NCI-H2196 treated with DMSO at 0.1 percent for 48 hours (cell line): ENCODE measurements at regions not wholly inside any gene's neighbourhood (a gene's known extent, or its start where the extent isn't known, plus 50 kb on each side); places are given as distances from the start of the nearest gene placed in this dataset.
"Not testable (repeated sequence)": the region's sequence is repeated elsewhere in the genome, so short reads cannot be mapped to it uniquely, and the experiment has no call there.

ENCODE experiments used
- DNase-seq: peaks from one replicate; lab custom pipeline; 2025; ENCODE audit not compliant: unreplicated experiment; lab: John Stamatoyannopoulos, UW

- no peak for DNase-seq
These were observed 64.7 kb downstream of the DHCR7 start for GRCh38 chr11:71383461-71383860.

DNA sequence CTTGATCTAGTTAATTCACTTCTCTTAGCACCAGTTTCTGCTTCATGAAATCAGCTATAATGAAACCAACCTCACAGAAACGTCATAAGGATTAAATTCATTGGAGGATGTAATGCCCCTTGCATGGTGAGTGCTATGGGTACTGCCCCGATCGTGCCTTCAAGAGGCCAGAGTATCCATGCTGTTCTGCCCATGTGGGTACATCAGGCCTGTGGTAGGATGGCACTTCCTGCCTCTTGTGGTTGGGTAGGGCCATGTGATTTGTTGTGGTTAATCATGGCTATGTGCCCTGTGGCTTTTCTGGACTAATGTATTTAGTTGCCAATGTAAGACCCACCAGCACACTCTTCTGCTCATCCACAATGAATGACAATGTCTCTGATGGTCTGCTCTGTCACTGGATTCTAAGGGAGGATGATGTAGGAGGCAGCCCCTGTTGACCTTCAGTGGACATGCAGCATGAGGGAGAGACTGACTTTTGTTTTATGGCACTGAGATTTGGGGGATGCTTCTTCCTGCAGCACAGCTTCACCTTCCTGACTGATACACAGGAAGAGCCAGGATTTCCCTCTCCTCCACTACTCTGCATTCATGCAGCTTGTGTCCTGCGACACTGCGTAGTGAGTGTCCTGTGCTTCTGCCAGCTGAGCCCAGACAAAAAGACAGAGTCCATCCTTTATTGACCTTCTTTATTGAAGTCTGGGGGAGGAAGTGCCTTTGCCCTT lies 66.2 kb downstream of the DHCR7 start:
- no peak for DNase-seq

GRCh38 chr11:71379701-71380100 lies 68.5 kb downstream of the DHCR7 start:
- DNase-seq, result no peak

DNA sequence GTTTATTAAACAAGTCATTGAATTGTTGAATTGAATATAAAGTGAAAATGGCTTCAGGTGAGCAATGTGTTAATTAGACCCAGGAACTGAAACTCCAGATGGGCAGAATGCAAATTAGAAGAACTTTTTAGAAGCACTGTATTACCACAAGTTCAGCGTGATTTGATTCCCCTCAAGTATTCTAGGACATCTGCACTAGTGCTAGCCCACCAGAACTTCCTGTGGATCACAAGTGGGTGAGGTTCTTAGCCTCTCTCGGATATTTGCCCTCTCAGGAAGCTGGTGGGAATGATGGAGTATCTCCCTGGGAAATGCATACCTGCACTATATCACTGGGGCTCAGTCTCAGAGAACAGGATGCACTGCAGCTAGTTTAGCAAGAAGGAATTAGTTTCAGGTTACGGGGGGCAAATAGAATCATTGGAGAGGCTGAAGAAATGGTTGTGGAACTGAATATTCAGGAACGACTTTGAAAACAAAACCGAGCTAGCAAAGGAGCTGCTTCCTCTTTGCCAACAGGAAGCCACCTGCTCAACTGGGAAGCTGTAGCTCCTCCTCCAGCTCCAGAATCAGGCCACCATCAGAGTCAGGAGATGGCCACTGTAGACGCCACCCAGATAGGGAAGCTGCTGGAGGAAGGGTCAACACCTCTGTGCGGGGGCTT lies 74.3 kb downstream of the DHCR7 start:
- no peak for DNase-seq

DNA sequence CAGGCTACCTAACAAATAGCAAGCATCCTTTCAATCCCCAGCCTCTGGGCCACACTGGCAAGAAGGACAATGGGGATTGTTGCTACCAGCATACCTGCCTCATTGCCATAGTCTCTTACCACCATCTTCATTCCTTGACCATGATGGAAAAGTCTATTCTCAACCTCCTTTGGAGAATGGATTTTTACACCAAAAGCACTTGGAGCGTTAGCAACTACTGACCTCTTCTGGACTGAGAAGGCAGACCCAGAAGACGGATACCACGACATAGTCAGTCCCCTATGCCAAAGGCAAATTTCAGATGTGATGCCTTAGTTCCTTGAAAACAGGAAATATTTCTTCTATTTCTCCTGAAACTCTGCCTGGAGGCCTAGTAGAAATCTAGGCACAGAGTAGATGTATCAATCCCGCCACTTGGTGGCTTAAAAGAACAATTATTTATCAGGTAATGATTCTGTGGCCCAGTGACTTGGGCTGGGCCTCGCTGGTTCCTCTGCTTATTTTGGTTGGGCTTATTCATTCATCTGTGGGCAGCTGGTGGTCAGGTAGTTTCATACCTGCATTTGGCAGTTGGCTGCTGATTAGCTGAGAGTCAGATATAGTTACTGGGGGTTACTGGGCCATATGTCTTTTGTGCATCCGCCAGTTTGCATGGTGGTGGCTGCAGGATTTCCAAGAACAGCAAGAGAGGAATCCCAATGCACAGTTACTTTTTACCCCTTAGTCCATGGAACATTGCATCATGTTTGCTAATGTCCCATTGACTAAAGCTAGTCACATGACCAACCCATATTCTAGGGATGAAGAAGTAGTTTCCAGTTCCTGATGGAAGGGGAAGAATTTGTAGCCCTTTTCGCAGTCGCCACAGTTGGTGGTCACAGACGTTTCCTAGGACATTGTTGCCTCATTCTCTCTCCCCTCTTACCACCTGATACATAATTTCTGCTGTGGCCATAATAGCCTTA lies 75.2 kb downstream of the DHCR7 start:
- DNase-seq, result no peak

DNA sequence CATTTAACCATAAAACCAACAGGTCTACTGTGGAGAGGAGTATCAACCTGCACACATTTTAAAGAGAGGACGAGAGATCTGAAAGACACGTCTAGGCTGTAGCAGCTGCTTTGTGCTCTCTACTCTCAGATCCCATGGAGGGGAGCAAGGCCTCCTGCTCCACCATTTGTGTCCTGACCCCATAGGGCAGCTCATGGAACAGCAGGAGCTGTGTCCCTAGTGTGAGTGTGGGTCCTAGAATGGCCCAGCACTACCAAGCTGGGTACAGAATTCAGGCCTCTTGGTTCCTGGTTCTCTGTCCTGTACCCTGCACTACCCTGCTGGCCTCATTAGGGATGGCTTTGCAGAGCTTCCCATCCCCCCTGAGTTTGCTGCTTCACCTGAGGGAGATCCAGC lies 76.5 kb downstream of the DHCR7 start:
- no peak for DNase-seq

- DNase-seq, result no peak
These were observed 77.1 kb downstream of the DHCR7 start for GRCh38 chr11:71370895-71371673.

- no peak for DNase-seq
These were observed 78.0 kb downstream of the DHCR7 start for GRCh38 chr11:71370020-71370747.

DNA sequence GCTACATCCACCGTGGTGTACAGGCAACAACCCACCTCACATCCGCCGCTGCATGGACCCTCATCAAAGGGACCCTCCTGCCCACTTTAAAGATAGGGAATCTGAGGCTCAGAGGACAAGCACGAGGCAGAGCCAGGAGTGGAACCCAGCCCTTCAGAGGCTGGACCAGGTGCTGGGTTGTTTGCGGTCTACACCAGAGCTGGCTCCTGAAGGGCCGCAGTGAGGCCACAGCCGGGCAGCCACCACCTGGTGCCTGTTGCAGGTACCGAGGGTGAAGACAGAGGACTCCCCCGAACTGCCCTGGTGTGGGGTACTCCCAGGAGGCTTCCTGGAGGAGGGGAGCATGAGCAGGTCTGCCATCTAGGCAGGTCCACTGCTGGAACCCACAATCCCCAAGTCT lies 78.8 kb downstream of the DHCR7 start:
- DNase-seq, result no peak

- DNase-seq, result no peak
These were observed 79.2 kb downstream of the DHCR7 start for GRCh38 chr11:71368966-71369365.

DNA sequence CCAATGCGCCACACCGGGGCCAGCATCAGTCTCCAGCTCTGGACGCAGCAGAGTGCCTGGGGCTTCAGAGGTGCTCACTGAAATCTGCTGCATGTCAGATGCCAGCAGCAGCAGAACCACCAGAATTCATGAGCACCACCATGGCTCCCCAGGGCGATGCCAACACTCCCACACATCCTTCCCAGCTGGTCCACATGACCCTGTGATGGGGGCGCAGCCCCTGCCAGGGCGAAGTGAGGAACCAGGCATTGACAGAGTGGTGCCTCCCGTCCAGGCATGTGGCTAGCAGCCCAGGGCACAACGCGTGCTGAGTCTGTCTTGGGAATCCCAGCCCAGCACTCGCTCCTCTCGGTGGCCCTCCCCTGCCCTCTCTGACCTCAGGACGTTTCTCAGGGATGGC lies 80.4 kb downstream of the DHCR7 start:
- no peak for DNase-seq

DNA sequence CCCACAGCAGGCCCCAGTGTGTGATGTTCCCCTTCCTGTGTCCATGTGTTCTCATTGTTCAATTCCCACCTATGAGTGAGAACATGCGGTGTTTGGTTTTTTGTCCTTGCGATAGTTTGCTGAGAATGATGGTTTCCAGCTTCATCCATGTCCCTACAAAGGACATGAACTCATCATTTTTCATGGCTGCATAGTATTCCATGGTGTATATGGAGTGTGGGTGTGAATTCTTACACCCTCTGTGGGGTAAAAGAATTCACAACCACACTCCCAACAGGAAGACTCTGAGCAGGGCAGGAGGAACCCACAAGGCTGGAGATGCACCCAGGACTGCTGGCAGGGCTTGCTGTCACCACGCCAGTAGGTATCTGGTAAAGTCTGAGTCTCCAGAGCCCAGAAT lies 80.9 kb downstream of the DHCR7 start:
- not testable (repeated sequence) for DNase-seq

DNA sequence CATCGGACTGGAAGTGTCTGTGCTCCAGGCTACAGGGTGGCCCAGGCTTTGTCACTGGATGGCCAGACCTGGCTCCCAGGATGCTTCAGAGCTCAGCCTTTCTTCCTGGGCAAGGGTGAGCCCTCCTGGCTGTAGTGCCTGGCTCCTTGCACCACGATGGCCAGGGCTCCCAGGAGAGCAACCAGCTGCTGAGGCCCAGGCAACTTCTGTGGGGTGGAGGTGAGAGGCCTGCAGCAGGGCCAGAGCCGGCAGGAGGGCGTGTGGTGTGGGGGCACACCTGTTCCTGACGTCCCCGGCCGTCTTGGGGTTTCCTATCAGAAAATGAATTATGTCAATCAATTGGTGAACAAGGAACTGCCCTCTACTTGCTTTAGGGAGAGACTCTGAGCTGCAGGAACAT lies 82.1 kb downstream of the DHCR7 start:
- no peak for DNase-seq

DNA sequence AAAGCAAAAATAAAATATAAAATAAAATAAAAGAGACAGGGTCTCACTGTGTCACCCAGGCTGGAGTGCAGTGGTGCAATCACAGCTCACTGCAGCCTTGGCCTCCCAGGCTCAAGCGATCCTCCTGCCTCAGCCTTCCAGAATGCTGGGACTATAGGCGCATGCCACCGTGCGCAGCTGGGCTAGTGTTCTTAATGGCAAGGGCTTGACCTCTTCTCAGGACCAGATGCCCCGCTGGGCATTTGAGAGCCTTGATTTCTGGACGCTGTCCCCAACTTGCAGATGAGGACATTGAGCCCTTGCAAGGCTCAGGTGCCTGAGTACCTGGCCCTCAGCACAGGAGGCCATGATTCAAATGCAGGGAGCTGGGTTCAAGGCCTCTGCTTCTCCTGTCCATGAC lies 82.6 kb downstream of the DHCR7 start:
- no peak for DNase-seq

- DNase-seq, result no peak
These were observed 83.4 kb downstream of the DHCR7 start for GRCh38 chr11:71364806-71365205.

DNA sequence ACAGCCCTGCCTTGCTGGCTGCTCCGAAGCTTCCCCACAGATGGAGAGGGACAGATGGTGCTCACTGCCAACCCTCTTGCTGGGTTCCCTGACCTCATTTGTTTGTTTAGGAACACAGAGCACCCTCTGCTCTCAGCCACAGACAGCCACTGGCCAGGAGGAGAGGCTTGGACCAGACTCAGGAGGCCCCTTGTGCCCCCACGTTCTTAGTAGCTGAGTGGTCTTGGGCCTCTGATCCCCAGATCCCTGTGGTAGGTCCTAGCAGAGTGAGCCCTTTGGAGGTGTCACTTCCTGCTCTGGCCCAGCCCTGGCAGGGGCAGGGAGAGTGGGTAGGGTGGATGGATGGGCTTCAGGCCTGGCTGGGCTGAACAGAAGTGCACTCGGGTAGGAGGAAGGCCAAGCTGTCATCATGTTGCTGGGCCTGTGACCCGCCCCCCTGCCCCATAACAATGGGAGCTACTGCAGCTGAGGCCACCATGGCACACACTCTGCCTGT lies 84.0 kb downstream of the DHCR7 start:
- DNase-seq, result peak; percentile 9

DNA sequence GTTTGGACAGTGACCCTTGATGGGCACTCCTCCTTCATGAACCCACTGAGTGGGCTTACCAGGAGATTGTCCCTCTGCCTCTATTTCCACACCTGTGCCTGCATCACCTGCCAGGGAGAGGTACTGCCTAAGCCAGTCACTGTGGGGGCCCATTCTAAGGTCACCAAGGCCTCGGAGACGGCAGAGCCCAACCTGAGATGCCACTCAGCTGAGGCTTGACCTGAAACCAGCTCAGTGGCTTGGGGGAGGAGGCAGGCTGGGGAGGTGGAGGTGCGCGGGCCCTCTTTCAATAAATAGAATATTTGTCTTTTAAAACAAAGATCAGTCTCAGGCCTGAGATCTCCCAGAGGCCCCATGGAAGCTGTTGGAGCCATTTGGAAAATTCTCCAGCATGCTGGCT lies 84.5 kb downstream of the DHCR7 start:
- no peak for DNase-seq

DNA sequence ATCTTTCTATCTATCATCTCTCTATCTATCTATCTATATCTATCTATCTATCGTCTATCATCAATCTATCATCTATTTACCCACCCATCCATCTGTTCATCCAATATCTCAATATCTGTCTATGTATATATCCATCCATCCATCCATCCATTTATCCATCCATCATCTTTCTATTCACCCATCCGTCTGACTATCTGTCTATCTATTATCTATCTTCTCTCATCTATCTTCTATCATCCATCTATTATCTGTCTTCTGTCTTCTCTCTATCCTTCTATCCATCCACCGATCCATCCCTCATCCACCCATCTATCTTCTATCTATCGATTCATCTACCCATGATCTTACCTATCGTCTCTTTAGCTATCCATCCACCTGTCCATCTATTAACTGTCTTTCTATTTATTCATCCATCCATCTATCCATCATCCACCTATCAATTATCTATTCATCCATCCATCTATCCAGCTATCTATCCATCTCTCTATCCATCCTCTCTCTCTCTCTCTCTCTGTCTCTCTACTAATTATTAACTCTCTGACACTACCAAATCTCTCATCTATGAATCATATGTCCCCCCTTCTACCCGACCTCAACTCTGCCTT lies 89.1 kb downstream of the DHCR7 start:
- DNase-seq, result no peak

GRCh38 chr11:71358122-71358728 lies 90.0 kb downstream of the DHCR7 start:
- DNase-seq, result no peak
